ENCODE measurements at regions not wholly inside any gene's neighbourhood (a gene's known extent, or its start where the extent isn't known, plus 50 kb on each side); places are given as distances from the start of the nearest gene placed in this dataset.

GRCh38 chr2:43127208-43127940 lies 99.0 kb downstream of the ZFP36L2 start:
- DNase-seq = peak; percentile 45

- no peak for DNase-seq
Measured at GRCh38 chr2:43126817-43127207, 99.6 kb downstream of the ZFP36L2 start.

- DNase-seq = no peak
Measured at GRCh38 chr2:43125090-43125998, 101.1 kb downstream of the ZFP36L2 start.

DNA sequence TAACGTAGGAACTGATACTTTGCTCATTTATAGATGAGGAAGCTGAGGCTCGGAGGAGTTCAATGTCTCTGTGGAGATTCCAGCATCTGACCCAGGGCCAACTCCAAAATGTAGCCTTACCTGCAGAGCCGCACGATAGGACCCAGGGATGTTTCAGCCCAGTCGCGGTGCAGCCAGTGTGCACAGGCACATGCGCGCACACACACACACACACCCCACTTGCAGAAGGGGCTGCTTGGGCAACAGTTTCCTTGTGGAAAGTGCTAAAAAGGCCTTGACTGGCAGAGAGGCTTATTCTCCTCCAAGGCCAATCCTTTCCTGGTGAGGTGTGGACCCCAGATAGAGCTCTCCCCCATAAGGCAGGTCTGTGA lies 101.7 kb downstream of the ZFP36L2 start:
- no peak for DNase-seq

DNA sequence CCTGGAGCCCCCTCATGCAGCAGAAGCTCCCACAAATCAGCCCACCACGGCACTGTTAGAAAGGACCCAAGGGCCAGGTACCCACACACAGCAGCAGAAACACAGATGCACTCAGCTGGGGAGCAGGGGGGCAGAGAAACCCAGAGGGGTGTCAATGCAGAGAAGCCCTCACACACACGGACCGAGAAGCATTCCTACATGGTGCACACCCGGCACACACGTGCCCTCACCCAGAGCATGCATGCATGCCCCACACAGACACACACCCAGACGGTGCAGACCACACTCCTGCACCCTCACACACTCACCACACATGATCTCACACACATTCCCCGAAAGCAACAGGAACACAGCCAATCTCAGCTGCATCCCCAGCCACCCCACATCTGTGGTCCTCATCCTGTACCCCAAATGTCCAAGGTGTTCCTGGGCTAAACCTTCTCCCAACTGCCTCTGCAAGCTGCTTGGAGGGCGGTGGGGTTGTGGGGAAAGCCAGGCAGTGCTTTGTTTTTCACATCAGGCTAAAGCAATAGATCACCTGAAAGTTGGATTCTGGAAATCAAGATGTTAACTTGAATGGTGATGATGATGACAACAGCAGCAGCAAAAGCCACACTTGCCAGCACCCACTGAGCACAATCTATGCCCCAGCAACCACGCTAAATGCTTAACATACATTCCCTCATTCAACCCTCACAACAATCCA lies 102.3 kb downstream of the ZFP36L2 start:
- no peak for DNase-seq

- DNase-seq = no peak
Measured at GRCh38 chr2:43123486-43123885, 102.9 kb downstream of the ZFP36L2 start.

DNA sequence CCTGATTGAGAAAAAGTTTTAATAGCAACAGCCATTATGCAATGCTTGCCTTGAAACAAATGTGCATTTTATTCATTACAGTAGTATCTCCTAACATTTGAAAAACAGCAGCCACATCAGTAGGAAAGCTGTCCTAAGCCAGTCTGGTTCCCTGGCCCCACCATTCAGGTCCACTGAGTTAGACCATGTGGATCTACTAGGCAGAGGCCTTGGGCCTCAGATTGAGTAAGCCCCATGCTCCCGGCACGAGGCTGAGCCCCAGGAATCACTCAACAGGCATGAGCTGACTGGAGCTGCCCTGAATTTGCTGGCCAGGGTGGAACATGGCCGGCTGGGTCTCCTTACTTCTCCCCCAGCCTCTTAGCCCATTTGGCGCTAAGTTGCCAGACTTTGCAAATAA lies 103.4 kb downstream of the ZFP36L2 start:
- DNase-seq = no peak

DNA sequence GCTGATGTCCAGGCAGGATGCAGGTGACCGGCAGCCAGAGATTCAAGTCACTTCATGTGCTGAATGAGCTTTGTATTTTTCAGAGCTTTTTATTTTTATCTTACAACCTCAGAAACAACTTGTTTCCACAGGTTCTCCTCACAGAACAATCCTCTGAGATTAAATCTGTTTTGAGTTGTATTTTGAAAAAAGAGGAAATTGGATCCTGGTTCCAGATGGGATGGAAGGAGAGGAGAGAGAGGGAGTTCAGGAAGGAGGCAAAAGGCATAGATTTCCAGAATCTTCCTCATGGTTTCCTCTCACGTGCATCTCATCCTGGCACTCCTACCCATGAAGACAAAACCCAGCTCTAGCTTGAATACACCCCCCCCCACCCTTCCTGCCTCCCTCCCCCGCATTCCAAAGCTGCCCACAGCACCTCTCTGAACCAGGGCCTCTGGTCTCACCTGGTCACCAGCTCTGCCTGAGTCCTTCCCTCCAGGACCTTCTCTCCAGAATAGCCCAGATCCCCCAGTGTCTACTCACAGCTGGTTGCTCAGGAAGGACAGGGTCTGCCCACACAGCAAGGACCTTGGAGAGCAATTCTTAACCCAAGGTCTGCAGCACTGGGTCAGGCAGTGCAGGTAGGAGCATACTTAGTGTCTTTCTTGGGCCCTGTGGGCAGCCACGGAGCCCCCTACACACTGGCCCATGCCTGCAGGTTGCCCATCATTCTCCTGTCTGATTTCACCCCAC lies 104.7 kb downstream of the ZFP36L2 start:
- DNase-seq = no peak

DNA sequence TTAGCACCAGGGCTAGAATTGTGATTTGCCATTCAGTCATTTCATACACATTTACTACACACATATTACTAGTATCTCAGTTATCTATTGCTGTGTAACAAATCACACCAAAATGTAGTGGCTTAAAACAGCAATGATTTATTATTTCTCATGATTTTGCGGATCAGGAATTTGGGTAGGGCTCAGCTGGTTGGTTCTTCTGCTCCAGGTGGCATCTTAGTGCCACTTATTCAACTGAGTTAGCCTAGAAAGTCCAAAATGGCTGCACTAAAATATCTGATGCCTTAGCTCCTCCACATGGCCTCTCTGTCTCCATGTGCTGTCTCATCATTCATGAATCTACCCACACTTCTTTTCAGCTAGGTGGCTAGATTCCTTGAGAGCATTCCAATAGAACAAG lies 107.1 kb downstream of the ZFP36L2 start:
- no peak for DNase-seq

- DNase-seq = no peak
Measured at GRCh38 chr2:43117521-43118143, 108.8 kb downstream of the ZFP36L2 start.

GRCh38 chr2:43116988-43117387 lies 109.4 kb downstream of the ZFP36L2 start:
- no peak for DNase-seq

- no peak for DNase-seq
Measured at GRCh38 chr2:43115881-43116280, 110.5 kb downstream of the ZFP36L2 start.

DNA sequence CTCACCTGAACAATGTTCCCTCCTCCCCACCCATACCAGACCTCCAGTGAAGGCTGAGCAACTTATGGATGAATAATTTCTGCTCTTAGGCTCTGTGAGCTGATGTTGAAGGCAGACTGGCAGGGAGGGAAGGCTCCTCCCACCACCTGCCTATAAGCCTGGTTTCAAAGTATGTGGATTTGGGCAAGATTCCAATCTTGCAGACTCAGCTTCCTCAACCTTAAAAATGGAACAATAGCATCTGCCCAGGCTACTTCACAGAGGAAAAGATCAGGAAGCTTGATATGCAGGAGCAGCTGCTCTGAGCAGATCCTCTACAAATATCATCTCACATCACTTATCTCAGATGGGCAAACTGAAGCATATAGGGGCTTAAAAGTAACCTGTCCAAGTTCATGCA lies 112.2 kb downstream of the ZFP36L2 start:
- DNase-seq = peak; percentile 32

DNA sequence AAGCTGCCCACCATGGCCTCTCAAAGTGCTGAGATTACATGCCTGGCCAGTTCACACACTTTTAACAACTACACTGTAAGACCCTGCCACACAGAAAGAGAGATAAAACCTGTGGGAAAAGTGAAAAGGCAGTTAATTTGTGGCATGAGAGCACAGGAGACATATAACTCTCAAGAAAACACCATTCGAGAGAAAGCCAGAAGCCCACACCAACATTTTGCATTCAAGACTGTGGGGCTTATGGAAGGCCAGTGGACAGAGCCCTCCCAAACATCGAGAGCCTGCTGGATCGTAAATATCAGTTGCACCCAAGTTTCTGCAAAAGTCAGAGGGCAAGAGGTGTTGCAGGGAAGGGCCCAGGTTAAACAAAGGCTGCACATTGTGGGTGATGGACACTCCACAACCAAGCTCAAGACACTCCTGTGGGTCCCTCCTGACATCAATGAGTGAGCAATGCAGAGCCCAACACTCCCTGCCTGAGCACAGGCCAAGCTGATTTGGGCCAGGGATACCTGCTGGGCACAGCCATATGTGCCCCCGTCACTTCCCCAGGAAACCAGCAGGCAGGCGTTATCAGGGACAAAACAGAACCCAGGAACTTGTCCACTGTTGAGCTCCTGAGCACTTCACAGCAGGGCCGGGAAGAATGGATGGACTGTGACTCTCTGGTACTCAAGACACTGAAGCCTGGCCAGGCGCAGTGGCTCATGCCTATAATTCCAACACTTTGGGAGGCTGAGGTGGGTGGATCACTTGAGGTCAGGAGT lies 114.4 kb downstream of the ZFP36L2 start:
- DNase-seq = no peak

DNA sequence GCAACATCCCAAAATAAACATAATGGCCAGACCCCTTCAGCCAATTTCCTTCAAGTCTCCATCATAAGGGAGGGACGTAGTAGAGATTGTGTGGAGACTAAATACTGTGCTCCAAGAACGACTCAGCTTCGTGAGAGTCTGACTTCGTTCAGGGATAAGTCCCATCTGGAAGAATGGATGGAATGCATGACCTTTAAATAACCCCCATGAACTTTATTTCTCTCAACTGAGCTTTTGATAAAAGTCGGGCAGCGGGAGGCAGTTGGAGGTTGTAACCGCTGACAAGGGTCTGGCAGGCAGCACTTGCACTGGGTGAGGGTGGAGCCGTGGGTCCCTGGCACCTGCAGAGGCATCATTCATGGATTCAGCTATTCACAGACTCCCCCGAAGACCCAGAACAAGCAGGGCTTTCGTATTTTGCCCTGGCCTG lies 115.9 kb downstream of the ZFP36L2 start:
- peak; percentile 77 for DNase-seq

GRCh38 chr2:43109261-43109743 lies 117.1 kb downstream of the ZFP36L2 start:
- DNase-seq = no peak

GRCh38 chr2:43107679-43108078 lies 118.7 kb downstream of the ZFP36L2 start:
- no peak for DNase-seq

DNA sequence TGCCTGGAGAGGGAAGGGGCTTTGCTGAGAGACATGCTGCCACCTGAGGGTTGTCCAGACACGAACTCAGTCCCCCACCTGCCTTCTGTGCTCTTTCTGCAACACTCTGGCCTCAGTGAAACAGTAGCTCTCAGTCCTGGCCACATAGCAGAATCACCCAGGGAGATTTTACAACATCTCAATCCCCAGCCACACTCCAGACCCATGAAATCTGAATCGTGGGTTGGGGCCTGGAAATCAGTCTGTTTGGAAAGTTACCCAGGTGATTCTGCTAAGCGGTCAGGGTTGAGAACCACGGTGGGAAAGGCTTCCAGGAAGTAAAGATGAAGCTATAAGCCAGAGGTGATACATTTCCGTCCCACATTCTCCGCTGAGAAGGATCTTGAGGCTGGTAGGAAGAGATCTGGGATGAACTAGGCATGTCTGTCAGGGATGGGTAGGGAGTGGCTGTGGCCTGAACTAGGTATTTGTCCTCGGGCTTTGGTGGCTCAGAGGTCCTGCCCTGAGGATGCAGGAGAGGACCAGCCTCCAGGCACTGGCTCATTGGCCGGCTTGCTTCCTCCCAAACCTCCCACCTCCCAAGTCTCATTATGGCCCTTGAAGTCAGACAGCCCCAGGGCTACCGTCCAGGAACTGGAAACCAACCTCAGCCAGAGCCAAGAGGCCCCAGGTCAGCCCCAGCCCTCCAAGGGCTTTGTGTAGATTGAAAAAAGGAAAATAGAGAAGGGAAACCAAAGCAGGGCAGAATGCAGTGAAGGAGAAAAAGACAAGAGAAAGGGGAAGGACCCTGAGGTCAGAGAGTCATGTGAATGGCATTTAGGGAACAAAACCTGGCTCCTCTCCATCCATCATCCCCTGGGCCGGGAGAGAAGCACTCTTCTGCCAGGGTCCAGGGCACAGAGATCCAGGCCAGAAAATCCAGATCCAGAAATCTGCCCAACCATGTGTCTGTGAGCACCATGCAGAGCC lies 119.6 kb downstream of the ZFP36L2 start:
- no peak for DNase-seq

DNA sequence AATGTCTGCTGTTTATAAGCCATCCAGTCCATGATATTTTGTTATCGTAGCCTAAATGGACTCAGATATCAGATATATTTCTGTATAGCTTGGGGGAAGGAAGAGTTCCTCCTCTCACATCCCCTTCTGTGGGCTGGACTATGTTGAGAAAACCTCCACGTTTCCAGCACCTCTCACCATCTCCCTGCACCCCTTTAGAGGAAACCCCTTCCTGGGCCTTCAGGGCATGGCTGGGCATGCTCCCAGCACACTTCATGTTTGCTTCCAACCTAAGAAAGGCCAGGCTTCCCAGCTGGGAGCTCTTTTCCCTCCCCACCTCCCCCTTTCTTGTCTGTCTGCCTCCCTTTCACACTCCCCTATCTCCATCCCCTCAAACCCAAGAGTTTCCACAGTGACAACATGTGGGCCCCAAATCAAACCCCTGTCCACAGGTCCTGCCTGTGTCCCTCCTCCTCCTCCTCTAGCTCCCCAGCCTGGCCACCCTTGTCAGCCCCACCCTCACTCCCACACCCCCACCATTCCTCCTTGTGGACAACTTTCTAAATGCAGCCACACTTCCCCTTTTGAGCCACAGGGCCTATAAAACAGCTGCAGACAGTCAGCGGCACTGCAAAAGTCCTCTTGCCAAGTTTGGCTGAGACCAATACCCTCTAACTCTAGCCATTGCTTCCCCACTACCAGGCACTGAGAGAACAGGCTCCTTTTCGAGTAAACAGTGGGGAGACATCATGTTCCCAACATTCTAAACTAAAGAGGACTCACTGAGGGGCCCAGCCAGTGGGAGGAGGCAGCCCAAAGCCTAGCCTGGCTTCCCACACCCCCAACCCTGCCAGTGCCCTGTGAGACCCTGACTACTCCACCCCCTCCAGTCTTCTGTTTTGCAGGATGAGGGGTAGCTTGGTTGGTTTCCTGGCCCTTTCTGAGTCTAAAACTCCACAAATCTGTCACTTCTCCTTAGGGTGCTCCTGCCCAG lies 120.5 kb downstream of the ZFP36L2 start:
- peak; percentile 50 for DNase-seq
